Colonic mucosa (tissue), 4 donors: ENCODE measurements at regions not wholly inside any gene's neighbourhood (a gene's known extent, or its start where the extent isn't known, plus 50 kb on each side); places are given as distances from the start of the nearest gene placed in this dataset.

Experiments
- DNase-seq: peaks from one replicate; pipeline ENCODE4 v3.0.0-alpha.2; 2020
- H3K27ac ChIP-seq: fragments of 200-600 bp; one replicate; pipeline ENCODE4 v1.8.0; 2021
- H3K27me3 ChIP-seq: fragments of 200-600 bp; one replicate; pipeline ENCODE4 v1.8.0; 2021
- H3K36me3 ChIP-seq: fragments of 200-600 bp; one replicate; pipeline ENCODE4 v1.8.0; 2021
- H3K4me1 ChIP-seq: fragments of 200-600 bp; one replicate; pipeline ENCODE4 v1.8.0; 2021; ENCODE audit warnings: mild to moderate bottlenecking
- H3K4me3 ChIP-seq: fragments of 200-600 bp; one replicate; pipeline ENCODE4 v1.8.0; 2021
- H3K9ac ChIP-seq, 2 donors: one replicate each; pipeline ENCODE4 v1.7.0; 2013; ENCODE audit warnings: control low read depth in 2 of 2, low read depth in 2 of 2, low read length in 2 of 2
- H3K9me3 ChIP-seq: fragments of 200-600 bp; one replicate; pipeline ENCODE4 v1.8.0; 2021
- CTCF ChIP-seq: fragments of 200-600 bp; IDR thresholded peaks from one replicate; pipeline ENCODE4 v1.8.0; 2022; ENCODE audit warnings: antibody characterized with exemption, mild to moderate bottlenecking
- intact Hi-C: fragments of 100-400 bp; cut with DNase I; formaldehyde crosslinking; loops from one replicate; pipeline ENCODE4 v1.14.1; 2022
- donor health status: healthy.
- donor health status: DM: no; HTN: no; CAD: no.
- donor health status: DM: no; HTN: no; CAD: no.

- no peak for TF ChIP-seq CTCF
- H3K36me3 ChIP-seq, result no peaks in the 10 kb centered on the region
- no peak overlapping the region for H3K27ac ChIP-seq
- intact Hi-C loops, result loop anchor here (10.0 kb wide), 1 partner anchor 222 kb away; no protein-coding TSS in a partner anchor
- H3K9ac ChIP-seq, result no peak overlapping the region
- no peaks in the 10 kb centered on the region for H3K4me1 ChIP-seq
- H3K4me3 ChIP-seq, result no peak overlapping the region
- H3K27me3 ChIP-seq, result no peaks in the 10 kb centered on the region
- DNase-seq, result no peak
- H3K9me3 ChIP-seq, result no peaks in the 10 kb centered on the region
Measured at GRCh38 chr2:121102941-121103340, 182.1 kb downstream of the TFCP2L1 start.

- no peak for TF ChIP-seq CTCF
- no peak overlapping the region for H3K4me3 ChIP-seq
- DNase-seq, result no peak
Measured at GRCh38 chr2:121103960-121104359, 181.0 kb downstream of the TFCP2L1 start.

GRCh38 chr2:121104721-121105141, 180.3 kb downstream of the TFCP2L1 start:
- no peak for TF ChIP-seq CTCF
- no peak for DNase-seq
- Histone ChIP-seq H3K4me3 (no peak overlapping the region), H3K36me3 (no peaks in the 10 kb centered on the region), H3K27me3 (no peaks in the 10 kb centered on the region), H3K27ac (no peak overlapping the region), H3K9me3 (no peaks in the 10 kb centered on the region), H3K9ac (no peak overlapping the region), H3K4me1 (no peaks in the 10 kb centered on the region)
- intact Hi-C loops, result loop anchor here (10.0 kb wide), 1 partner anchor 220 kb away; no protein-coding TSS in a partner anchor

More at GRCh38 chr2:121103960-121104359, 181.0 kb downstream of the TFCP2L1 start:
- Histone ChIP-seq H3K27me3 (no peaks in the 10 kb centered on the region), H3K27ac (no peak overlapping the region), H3K9ac (no peak overlapping the region), H3K36me3 (no peaks in the 10 kb centered on the region), H3K4me1 (no peaks in the 10 kb centered on the region), H3K9me3 (no peaks in the 10 kb centered on the region)
- intact Hi-C loops, result loop anchor here (10.0 kb wide), 1 partner anchor 221 kb away; no protein-coding TSS in a partner anchor

- no peaks in the 10 kb centered on the region for H3K27me3 ChIP-seq
- no peak overlapping the region for H3K9ac ChIP-seq
- no peaks in the 10 kb centered on the region for H3K4me1 ChIP-seq
- DNase-seq, result no peak
- no peak overlapping the region for H3K4me3 ChIP-seq
- TF ChIP-seq CTCF, result no peak
- intact Hi-C loops, result no loop called here
- no peaks in the 10 kb centered on the region for H3K36me3 ChIP-seq
- no peaks in the 10 kb centered on the region for H3K9me3 ChIP-seq
- H3K27ac ChIP-seq, result no peak overlapping the region
Measured at GRCh38 chr2:121110924-121111323, 174.1 kb downstream of the TFCP2L1 start.

GRCh38 chr2:121118951-121119350, 166.1 kb downstream of the TFCP2L1 start:
- Histone ChIP-seq H3K36me3 (no peaks in the 10 kb centered on the region), H3K27ac (no peak overlapping the region), H3K4me3 (no peak overlapping the region), H3K9me3 (no peaks in the 10 kb centered on the region), H3K4me1 (no peaks in the 10 kb centered on the region), H3K9ac (no peak overlapping the region), H3K27me3 (no peaks in the 10 kb centered on the region)
- DNase-seq, result no peak
- no peak for TF ChIP-seq CTCF
- intact Hi-C loops, result no loop called here
